H1 (cell line): ENCODE measurements at regions not wholly inside any gene's neighbourhood (a gene's known extent, or its start where the extent isn't known, plus 50 kb on each side); places are given as distances from the start of the nearest gene placed in this dataset.

ENCODE experiments used
- CTCF ChIA-PET: fragments of 300-600 bp; sonication (Branson Sonifier 250); formaldehyde crosslinking; loops from one replicate; lab custom pipeline; 2021; ENCODE audit not compliant: partially characterized antibody; lab: Charles Lee
- POLR2A ChIA-PET: fragments of 300-600 bp; sonication (Branson Sonifier 250); formaldehyde crosslinking; loops from one replicate; lab custom pipeline; 2021; ENCODE audit warnings: inconsistent platforms; ENCODE audit not compliant: partially characterized antibody; lab: Charles Lee
- DNase-seq, 2 experiments: peaks; one replicate each; pipeline versions ENCODE4 v3.0.0 to v3.0.0-alpha.2; 2010 to 2022; ENCODE audit warnings: low spot score in 2 of 2, low read depth in 1 of 2, mixed read lengths in 1 of 2
- FAIRE-seq: peaks from 2 replicates; lab custom pipeline; 2011; peaks lifted over from hg19 to GRCh38; lab: Jason Lieb, UNC
- H2AFZ ChIP-seq: 2 replicates; pipeline ENCODE4 v1.8.1; 2012; ENCODE audit warnings: low read length, inconsistent platforms
- H2AK5ac ChIP-seq: 2 replicates; pipeline ENCODE4 v1.6.1; 2013; ENCODE audit warnings: low read depth, low read length
- H2BK120ac ChIP-seq: replicated peaks from 2 replicates; pipeline ENCODE3; 2013; ENCODE audit warnings: low read depth, low read length, inconsistent platforms
- H2BK12ac ChIP-seq: 2 replicates; pipeline ENCODE4 v1.6.1; 2013; ENCODE audit warnings: low read depth, low read length
- H2BK15ac ChIP-seq: 2 replicates; pipeline ENCODE4 v1.6.1; 2013; ENCODE audit warnings: low read length
- H2BK20ac ChIP-seq: 2 replicates; pipeline ENCODE4 v1.6.1; 2013; ENCODE audit warnings: low read length
- H2BK5ac ChIP-seq: 2 replicates; pipeline ENCODE4 v1.6.1; 2013; ENCODE audit warnings: low read depth, low read length
- H3K14ac ChIP-seq: 2 replicates; pipeline ENCODE4 v1.6.1; 2013; ENCODE audit warnings: inconsistent platforms; ENCODE audit not compliant: insufficient read length
- H3K18ac ChIP-seq: 2 replicates; pipeline ENCODE4 v1.6.1; 2013; ENCODE audit warnings: low read length; ENCODE audit errors: extremely low read depth
- H3K23ac ChIP-seq: 2 replicates; pipeline ENCODE4 v1.6.1; 2013; ENCODE audit warnings: inconsistent platforms; ENCODE audit not compliant: insufficient read length
- H3K23me2 ChIP-seq: 2 replicates; pipeline ENCODE4 v1.6.1; 2013; ENCODE audit warnings: low read depth, low read length
- H3K27ac ChIP-seq: 2 replicates; pipeline ENCODE4 v1.6.1; 2011; ENCODE audit warnings: low read depth, low read length, inconsistent platforms
- H3K27me3 ChIP-seq, 4 experiments: replicated peaks in 1 of 4; 1 replicate in 1 of 4; 2 replicates in 3 of 4; pipeline versions ENCODE4 v1.6.1 to v1.8.1; 2011 to 2013; ENCODE audit warnings: low read length in 3 of 4, mild to moderate bottlenecking in 3 of 4, inconsistent platforms in 2 of 4, mixed read lengths in 2 of 4, moderate library complexity in 1 of 4; ENCODE audit not compliant: control insufficient read depth in 3 of 4, insufficient read depth in 3 of 4; ENCODE audit errors: extremely low read depth in 1 of 4
- H3K36me3 ChIP-seq, 4 experiments: 2 replicates each; pipeline versions ENCODE4 v1.6.1 to v1.8.1; 2011 to 2013; ENCODE audit warnings: mild to moderate bottlenecking in 4 of 4, low read length in 3 of 4, moderate library complexity in 2 of 4, control low read depth in 1 of 4, inconsistent platforms in 1 of 4; ENCODE audit not compliant: insufficient read depth in 4 of 4, control insufficient read depth in 2 of 4
- H3K4ac ChIP-seq: replicated peaks from 2 replicates; pipeline ENCODE3; 2013; ENCODE audit warnings: low read length, low read depth, mixed read lengths, inconsistent platforms; ENCODE audit not compliant: insufficient read length
- H3K4me1 ChIP-seq, 4 experiments: replicated peaks in 1 of 4; 1 replicate in 1 of 4; 2 replicates in 3 of 4; pipeline versions ENCODE4 v1.6.1 to v1.8.1; 2011 to 2013; ENCODE audit warnings: low read length in 3 of 4, inconsistent platforms in 2 of 4, mixed read lengths in 1 of 4; ENCODE audit not compliant: insufficient read depth in 4 of 4, control insufficient read depth in 3 of 4
- H3K4me2 ChIP-seq, 2 experiments: 2 replicates each; pipeline versions ENCODE4 v1.6.1 to v1.8.1; 2011 to 2013; ENCODE audit warnings: low read depth in 2 of 2, low read length in 2 of 2, control low read depth in 1 of 2, inconsistent platforms in 1 of 2, mild to moderate bottlenecking in 1 of 2; ENCODE audit not compliant: insufficient read depth in 1 of 2
- H3K4me3 ChIP-seq, 4 experiments: fragments of 200-600, 300-600 bp in 1 of 4; sonication (generic), shearing (Covaris generic), sonication (Bioruptor Twin) in 1 of 4; 2 replicates each; pipeline versions ENCODE4 v1.5.1 to v1.8.1; 2011 to 2016; ENCODE audit warnings: low read length in 4 of 4, low read depth in 3 of 4, control low read depth in 2 of 4, inconsistent platforms in 2 of 4, mild to moderate bottlenecking in 2 of 4, mixed read lengths in 1 of 4, moderate library complexity in 1 of 4; ENCODE audit not compliant: insufficient read depth in 2 of 4; ENCODE audit errors: extremely low read depth in 1 of 4
- H3K56ac ChIP-seq: replicated peaks from 2 replicates; pipeline ENCODE3; 2013; ENCODE audit warnings: low read depth, mild to moderate bottlenecking, mixed read lengths, low read length, inconsistent platforms; ENCODE audit not compliant: insufficient read length
- H3K79me1 ChIP-seq: 2 replicates; pipeline ENCODE4 v1.6.1; 2013; ENCODE audit warnings: low read depth, low read length, control low read depth
- H3K79me2 ChIP-seq, 2 experiments: 2 replicates each; pipeline versions ENCODE4 v1.6.1 to v1.8.1; 2012 to 2013; ENCODE audit warnings: low read length in 2 of 2, mild to moderate bottlenecking in 2 of 2, inconsistent platforms in 1 of 2; ENCODE audit not compliant: insufficient read depth in 2 of 2, control insufficient read depth in 1 of 2
- H3K9ac ChIP-seq, 4 experiments: replicated peaks in 1 of 4; 1 replicate in 1 of 4; 2 replicates in 3 of 4; pipeline versions ENCODE4 v1.6.1 to v1.8.1; 2011 to 2013; ENCODE audit warnings: low read depth in 3 of 4, low read length in 3 of 4, control low read depth in 2 of 4, mild to moderate bottlenecking in 2 of 4, moderate library complexity in 2 of 4, inconsistent platforms in 1 of 4; ENCODE audit errors: extremely low read depth in 1 of 4
- H3K9me3 ChIP-seq, 2 experiments: 2 replicates each; pipeline versions ENCODE4 v1.6.1 to v1.8.1; 2012 to 2013; ENCODE audit warnings: mild to moderate bottlenecking in 2 of 2, moderate library complexity in 2 of 2, control low read depth in 1 of 2, inconsistent platforms in 1 of 2, low read depth in 1 of 2, low read length in 1 of 2, mixed read lengths in 1 of 2; ENCODE audit not compliant: insufficient read depth in 2 of 2
- H4K20me1 ChIP-seq, 2 experiments: replicated peaks in 1 of 2; 2 replicates each; pipeline versions ENCODE3 to v1.8.1; 2011 to 2013; ENCODE audit warnings: inconsistent platforms in 2 of 2, low read length in 2 of 2, mild to moderate bottlenecking in 1 of 2; ENCODE audit not compliant: insufficient read depth in 2 of 2, control insufficient read depth in 1 of 2
- H4K5ac ChIP-seq: 2 replicates; pipeline ENCODE4 v1.6.1; 2013; ENCODE audit warnings: low read length, low read depth, mixed read lengths, inconsistent platforms; ENCODE audit not compliant: insufficient read length
- H4K8ac ChIP-seq: 2 replicates; pipeline ENCODE4 v1.8.0; 2013; ENCODE audit warnings: mild to moderate bottlenecking, moderate library complexity, low read length, inconsistent platforms; ENCODE audit not compliant: insufficient read depth; ENCODE audit errors: extremely low read depth
- H4K91ac ChIP-seq: replicated peaks from 2 replicates; pipeline ENCODE3; 2013; ENCODE audit warnings: low read length, mixed read lengths, inconsistent platforms; ENCODE audit not compliant: insufficient read length
- CREB1 ChIP-seq: IDR thresholded peaks from 2 replicates; pipeline ENCODE4 v1.6.1; 2012; ENCODE audit warnings: inconsistent platforms
- EP300 ChIP-seq, 2 experiments: IDR thresholded peaks; 1 replicate in 1 of 2; 2 replicates in 1 of 2; pipeline ENCODE4 v1.6.1; 2011 to 2012; ENCODE audit warnings: low read depth in 2 of 2, low read length in 2 of 2, mild to moderate bottlenecking in 2 of 2, borderline replicate concordance in 1 of 2, inconsistent platforms in 1 of 2, moderate library complexity in 1 of 2
- FOSL1 ChIP-seq: IDR thresholded peaks from 2 replicates; pipeline ENCODE4 v1.6.1; 2011; ENCODE audit warnings: mild to moderate bottlenecking, low read depth, low read length, moderate library complexity; ENCODE audit not compliant: insufficient read depth
- NRF1 ChIP-seq: IDR thresholded peaks from 2 replicates; pipeline ENCODE4 v1.6.1; 2011; ENCODE audit warnings: mild to moderate bottlenecking, low read depth, low read length, improper control_type of control experiment
- WGBS, 2 experiments: shearing (Covaris generic) in 1 of 2; methylation state at CpG; one replicate each; pipeline versions ENCODE4 v1.1.6 to v1.1.7; 2013 to 2015; ENCODE audit warnings: low lambda C conversion rate in 2 of 2, mixed read lengths in 2 of 2, inconsistent platforms in 1 of 2, low coverage in 1 of 2, missing lambda C conversion rate in 1 of 2; ENCODE audit not compliant: insufficient replicate concordance in 2 of 2, insufficient coverage in 1 of 2, insufficient read length in 1 of 2; ENCODE audit errors: extremely low coverage in 1 of 2, missing lambda C conversion rate in 1 of 2; 5-methylcytosine and 5-hydroxymethylcytosine counted together
- TF ChIP-seq, protein P1 (sequence below): IDR thresholded peaks from 2 replicates; pipeline ENCODE4 v1.6.1; 2011; ENCODE audit warnings: low read depth, mild to moderate bottlenecking, low read length; ENCODE audit not compliant: insufficient read depth
- TF ChIP-seq, protein P2 (sequence below): IDR thresholded peaks from 2 replicates; pipeline ENCODE4 v1.6.1; 2012; ENCODE audit warnings: inconsistent platforms

- H4K8ac ChIP-seq, result no peak overlapping the region
- H3K4ac ChIP-seq, result no peak overlapping the region
- no peak overlapping the region for H3K56ac ChIP-seq
- H3K4me2 ChIP-seq, result no peak overlapping the region
- H3K9me3 ChIP-seq, result 0 out of 4 replicates have a peak, but pooled peaks cover 0 to 2% of the 10 kb centered on the region in 2 experiments
- ChIA-PET POLR2A (interaction anchor here (0.7 to 1.7 kb wide), 2 partner anchors 14 to 111 kb away, joined by 3 to 5 read pairs; partner anchors contain the start of gene CDC42BPA), CTCF (interaction anchor here (0.6 kb wide), 1 partner anchor 1044 kb away, joined by 3 read pairs; no protein-coding TSS in a partner anchor)
- FAIRE-seq, result no peak
- DNase-seq, result no peak
- no peak overlapping the region; the same call in 1 of the 2 replicates for H3K18ac ChIP-seq
- no peaks in the 10 kb centered on the region for H3K79me2 ChIP-seq
- H3K23me2 ChIP-seq, result no peaks in the 10 kb centered on the region
- no peak overlapping the region for H4K91ac ChIP-seq
- no peaks in the 10 kb centered on the region for H4K20me1 ChIP-seq
- H2BK120ac ChIP-seq, result no peak overlapping the region
- no peak overlapping the region for H2AK5ac ChIP-seq
- H2BK12ac ChIP-seq, result no peak overlapping the region
- H3K4me1 ChIP-seq, result peaks cover 0 to 5% (median 0%) of the 10 kb centered on the region in 4 experiments; a peak in 2 of 7 replicates
- H3K14ac ChIP-seq, result no peak overlapping the region
- H2BK5ac ChIP-seq, result no peak overlapping the region
- WGBS, 2 experiments, result 92% methylated on average over 13 of the region's 13 CpGs; no CpG with 5 or more reads in 1 of the 2 experiments
- no peaks in the 10 kb centered on the region for H3K79me1 ChIP-seq
- TF ChIP-seq NRF1 (no peak), FOSL1 (no peak), EP300 (IDR thresholded peaks at IDR 0.05; ENCODE audit: borderline replicate concordance in 1 of 2, low read depth in 2 of 2, low read length in 2 of 2) (no peak), CREB1 (no peak)
- TF ChIP-seq, protein P1, sequence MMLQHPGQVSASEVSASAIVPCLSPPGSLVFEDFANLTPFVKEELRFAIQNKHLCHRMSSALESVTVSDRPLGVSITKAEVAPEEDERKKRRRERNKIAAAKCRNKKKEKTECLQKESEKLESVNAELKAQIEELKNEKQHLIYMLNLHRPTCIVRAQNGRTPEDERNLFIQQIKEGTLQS, result no peak
- TF ChIP-seq, protein P2, sequence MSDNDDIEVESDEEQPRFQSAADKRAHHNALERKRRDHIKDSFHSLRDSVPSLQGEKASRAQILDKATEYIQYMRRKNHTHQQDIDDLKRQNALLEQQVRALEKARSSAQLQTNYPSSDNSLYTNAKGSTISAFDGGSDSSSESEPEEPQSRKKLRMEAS, result no peak
- no peak overlapping the region for H3K9ac ChIP-seq
- no peaks in the 10 kb centered on the region for H3K27me3 ChIP-seq
- H3K27ac ChIP-seq, result no peak overlapping the region
- no peak overlapping the region for H3K23ac ChIP-seq
- no peaks in the 10 kb centered on the region for H3K36me3 ChIP-seq
- peak overlapping the region; percentile 88; the same call in 1 of the 2 replicates for H2BK15ac ChIP-seq
- no peak overlapping the region for H2AFZ ChIP-seq
- no peak overlapping the region for H3K4me3 ChIP-seq
- no peak overlapping the region for H4K5ac ChIP-seq
- peak overlapping the region; percentile 41; the same call in 1 of the 2 replicates for H2BK20ac ChIP-seq
Measured at GRCh38 chr1:227429447-227430359, 111.4 kb upstream of the CDC42BPA start.
